ENCODE measurements at regions not wholly inside any gene's neighbourhood (a gene's known extent, or its start where the extent isn't known, plus 50 kb on each side); places are given as distances from the start of the nearest gene placed in this dataset.

GRCh38 chr12:126760092-126760491 lies 1506.9 kb upstream of the TMEM132C start:
- DNase-seq (ENCODE audit: low read depth in 2 of 2): no peak

DNA sequence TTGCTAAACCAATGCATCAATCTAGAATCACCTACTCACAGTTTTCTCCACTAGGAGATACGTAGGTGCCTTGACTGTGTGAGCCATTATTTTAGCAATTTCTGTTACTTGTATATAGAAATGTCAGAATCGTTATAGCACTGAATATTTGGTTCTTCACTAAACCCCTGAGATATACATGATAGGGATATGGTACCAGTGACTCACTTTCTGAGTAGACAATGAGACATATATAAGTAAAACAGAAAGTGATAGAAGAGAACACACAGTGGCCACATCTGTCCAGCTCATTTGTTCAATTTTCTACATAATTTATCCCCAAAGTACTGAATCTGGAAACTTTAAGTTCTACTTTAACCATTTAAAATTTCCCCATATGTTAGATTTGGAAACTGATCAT lies 1505.5 kb upstream of the TMEM132C start:
- DNase-seq (ENCODE audit: low read depth in 2 of 2): no peak

- DNase-seq (ENCODE audit: low read depth in 2 of 2): no peak
Measured at GRCh38 chr12:126762150-126762549, 1504.8 kb upstream of the TMEM132C start.

GRCh38 chr12:126763359-126763758 lies 1503.6 kb upstream of the TMEM132C start:
- DNase-seq (ENCODE audit: low read depth in 2 of 2): no peak

DNA sequence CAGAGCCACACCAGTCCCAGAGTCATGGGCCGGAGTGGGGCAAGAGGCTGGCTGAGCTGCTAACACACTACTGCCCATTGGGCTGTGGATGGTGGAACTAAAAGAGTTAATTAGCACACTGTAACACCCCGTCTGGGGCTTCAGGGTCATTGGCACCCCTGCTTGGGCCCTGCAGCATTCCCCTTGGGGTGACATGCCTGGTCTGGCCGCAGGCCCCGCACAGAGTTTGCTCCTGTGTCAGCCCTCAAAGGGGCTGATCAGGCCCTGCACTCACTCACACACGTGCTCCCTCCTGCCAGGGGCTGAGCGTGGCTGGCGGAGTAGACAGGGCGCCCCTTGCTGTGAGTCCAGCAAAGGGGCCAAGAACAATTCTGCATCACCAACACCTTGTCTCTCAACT lies 1499.6 kb upstream of the TMEM132C start:
- DNase-seq (ENCODE audit: low read depth in 2 of 2): no peak

GRCh38 chr12:126768517-126768916 lies 1498.5 kb upstream of the TMEM132C start:
- DNase-seq (ENCODE audit: low read depth in 2 of 2): no peak

DNA sequence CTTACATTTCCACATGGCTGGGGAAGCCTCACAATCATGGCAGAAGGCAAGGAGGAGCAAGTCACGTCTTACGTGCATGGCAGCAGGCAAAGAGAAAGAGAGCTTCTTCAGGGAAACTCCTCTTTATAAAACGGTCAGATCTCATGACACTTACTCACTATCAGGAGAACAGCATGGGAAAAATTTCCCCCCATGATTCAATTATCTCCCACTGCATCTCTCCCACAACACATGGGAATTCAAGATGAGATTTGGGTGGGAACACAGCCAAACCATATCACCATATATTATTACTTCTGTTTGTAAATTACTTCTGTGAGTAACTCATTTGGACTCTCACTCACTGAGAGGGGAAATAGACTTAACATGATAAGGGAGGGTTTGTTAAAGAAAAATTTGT lies 1496.8 kb upstream of the TMEM132C start:
- DNase-seq (ENCODE audit: low read depth in 2 of 2): no peak

DNA sequence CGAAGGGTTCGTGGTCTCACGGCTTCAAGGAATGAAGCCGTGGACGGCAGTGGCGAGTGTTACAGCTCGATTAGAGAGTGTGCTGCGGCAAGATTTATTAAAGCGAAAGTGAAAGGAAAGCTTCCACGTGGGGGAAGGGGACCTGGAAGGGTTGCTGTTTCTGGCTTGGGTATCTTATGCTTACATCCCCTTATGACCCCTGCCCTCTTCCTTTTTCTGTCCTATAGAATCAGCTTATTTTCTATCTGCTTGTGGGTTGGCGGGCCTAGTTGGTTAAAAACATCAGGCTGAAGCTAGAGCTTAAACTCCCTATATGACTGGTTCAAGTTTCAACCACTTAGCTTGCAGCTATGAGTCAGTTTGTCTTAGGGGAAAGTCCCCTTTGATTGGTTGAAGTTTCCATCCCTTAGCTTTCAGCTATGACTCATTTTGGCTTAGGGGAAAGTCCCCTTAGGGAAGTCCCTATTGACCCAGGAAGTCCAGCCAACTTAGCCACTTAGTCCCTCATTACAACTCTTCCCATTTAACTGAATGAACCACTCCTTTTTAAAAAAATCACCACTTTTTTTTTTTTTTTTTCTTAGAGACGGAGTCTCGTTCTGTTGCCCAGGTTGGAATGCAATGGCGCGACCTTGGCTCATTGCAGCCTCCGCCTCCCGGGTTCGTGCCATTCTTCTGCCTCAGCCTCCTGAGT lies 1494.7 kb upstream of the TMEM132C start:
- peak in 1 of 2 donors; percentile 2 for DNase-seq (ENCODE audit: low read depth in 2 of 2)

- no peak for DNase-seq (ENCODE audit: low read depth in 2 of 2)
Measured at GRCh38 chr12:126773012-126773411, 1494.0 kb upstream of the TMEM132C start.

- DNase-seq (ENCODE audit: low read depth in 2 of 2): no peak
Measured at GRCh38 chr12:126773491-126773890, 1493.5 kb upstream of the TMEM132C start.

- DNase-seq (ENCODE audit: low read depth in 2 of 2): no peak
Measured at GRCh38 chr12:126776026-126776655, 1490.8 kb upstream of the TMEM132C start.

- DNase-seq (ENCODE audit: low read depth in 2 of 2): no peak
Measured at GRCh38 chr12:126780343-126780742, 1486.6 kb upstream of the TMEM132C start.

- no peak for DNase-seq (ENCODE audit: low read depth in 2 of 2)
Measured at GRCh38 chr12:126781593-126781992, 1485.4 kb upstream of the TMEM132C start.

DNA sequence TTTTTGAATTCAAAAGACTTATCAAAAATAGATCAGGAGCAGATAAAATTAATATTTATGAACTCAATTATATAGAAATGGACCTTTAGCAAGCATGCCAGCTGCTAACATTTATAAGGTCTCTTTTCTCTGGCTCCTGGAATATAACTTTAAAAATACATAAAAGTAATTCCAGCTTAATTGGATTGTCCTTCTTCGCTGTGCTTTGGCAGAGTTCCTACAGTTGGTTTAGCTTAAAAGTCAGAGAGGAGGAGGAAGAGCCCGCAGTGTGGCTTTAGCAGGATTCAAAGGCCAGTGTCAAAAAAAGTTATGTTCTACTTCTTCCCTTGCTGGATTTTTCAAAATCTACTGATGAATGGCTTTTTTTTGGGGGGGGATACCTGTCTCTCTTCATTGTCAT lies 1484.9 kb upstream of the TMEM132C start:
- no peak for DNase-seq (ENCODE audit: low read depth in 2 of 2)

- peak; percentile 11 to 16 for DNase-seq (ENCODE audit: low read depth in 2 of 2)
Measured at GRCh38 chr12:126784328-126784921, 1482.5 kb upstream of the TMEM132C start.

DNA sequence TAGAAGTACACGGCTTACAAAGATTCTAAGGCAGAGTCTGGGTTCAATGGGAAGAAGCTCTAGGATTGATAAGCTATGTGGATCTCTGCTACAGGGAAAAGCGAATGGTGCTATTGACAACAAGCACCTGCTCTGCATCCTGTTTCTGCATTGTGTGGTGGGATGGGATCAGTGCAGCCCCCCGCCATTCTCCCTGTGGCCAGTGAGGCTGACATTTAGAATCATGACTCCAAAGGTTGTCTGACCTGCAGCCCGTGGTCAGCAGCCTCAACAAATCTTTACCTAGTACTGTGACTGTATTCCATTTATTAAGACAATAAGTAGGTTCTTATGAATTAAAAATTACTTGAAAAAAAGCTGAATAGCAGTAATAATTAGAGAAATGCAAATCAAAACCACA lies 1477.0 kb upstream of the TMEM132C start:
- DNase-seq (ENCODE audit: low read depth in 2 of 2): no peak

DNA sequence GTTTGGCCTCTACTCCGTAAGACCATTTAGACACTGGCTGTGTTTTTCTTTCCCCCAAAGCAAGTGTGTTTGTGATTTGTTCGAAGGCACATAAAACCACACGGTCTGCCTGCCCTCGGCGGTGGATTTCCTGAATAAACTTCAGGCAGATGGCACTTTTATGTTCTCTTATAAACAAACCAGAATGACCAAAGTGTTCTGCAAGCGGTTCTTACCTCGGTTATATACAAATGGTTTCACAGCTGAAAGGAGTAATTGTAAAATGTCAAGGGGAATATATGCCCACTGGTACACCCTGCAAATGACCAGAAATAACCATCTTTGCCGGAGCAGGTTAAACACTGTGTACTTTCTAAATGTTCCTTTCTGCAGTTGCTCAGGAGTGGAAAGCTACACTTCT lies 1475.8 kb upstream of the TMEM132C start:
- no peak for DNase-seq (ENCODE audit: low read depth in 2 of 2)

GRCh38 chr12:126792411-126792810 lies 1474.6 kb upstream of the TMEM132C start:
- DNase-seq (ENCODE audit: low read depth in 2 of 2): no peak

DNA sequence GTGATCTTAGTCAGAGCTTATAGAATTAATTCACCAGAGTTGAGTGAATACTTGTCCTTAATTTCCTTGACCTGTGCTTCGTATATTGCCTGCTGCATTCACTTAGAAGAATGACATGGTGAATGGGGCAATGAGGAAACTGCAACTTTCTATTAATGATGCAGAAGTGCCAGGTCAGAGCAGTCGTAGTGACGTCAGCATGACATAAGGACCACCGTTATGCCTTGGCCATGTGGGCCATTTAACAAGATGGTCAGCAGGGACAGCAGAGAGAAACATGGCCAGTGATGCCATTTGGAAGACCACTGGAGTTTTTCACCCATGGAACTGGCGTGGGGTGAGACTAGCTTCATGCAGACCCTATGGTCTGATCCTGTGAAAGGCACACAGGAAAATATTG lies 1469.4 kb upstream of the TMEM132C start:
- DNase-seq (ENCODE audit: low read depth in 2 of 2): no peak

GRCh38 chr12:126798449-126798848 lies 1468.5 kb upstream of the TMEM132C start:
- DNase-seq (ENCODE audit: low read depth in 2 of 2): no peak

DNA sequence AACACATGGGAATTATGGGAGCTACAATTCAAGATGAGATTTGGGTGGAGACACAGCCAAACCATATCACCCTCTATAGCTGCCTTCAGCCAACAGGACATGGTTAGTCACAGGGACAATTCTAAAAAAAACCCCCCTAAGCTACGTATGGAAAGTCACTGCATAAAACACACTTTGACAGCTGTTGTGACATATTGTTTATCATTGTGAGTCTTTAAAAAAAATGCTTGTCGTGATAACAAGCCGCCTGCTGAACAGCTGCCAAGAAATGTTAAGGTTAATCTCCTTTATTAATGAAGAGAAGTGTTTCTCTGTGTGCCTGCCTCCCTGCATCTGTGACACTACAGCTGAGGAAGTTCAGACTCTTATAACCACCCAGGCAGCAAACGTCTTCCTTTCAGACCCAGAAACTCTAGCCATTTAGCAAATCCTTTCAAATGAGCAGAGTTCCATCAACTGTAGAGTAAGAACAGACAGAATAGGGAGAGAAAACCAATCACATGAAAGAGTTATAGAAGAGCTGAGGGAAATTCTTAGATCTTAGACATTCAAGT lies 1459.6 kb upstream of the TMEM132C start:
- DNase-seq (ENCODE audit: low read depth in 2 of 2): no peak

DNA sequence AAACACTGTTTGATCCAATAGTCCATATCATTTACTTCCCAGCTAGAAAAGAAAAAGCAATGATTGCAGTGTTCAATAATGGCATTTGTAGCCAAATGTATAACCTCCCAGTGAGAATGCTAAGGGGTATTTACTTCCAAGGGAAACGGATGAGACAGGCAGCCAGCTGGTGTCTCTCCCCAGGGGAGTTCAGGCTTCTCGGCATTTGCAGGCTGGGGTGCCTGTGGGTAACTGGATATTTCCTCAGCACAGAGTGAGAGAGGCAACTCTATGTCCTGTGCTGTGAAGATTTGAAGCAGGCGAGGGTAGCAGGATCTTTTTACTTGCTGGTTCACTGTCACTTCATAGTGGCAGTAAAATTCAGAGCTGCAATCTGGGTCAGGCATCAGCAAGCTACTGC lies 1455.6 kb upstream of the TMEM132C start:
- DNase-seq (ENCODE audit: low read depth in 2 of 2): no peak

- DNase-seq (ENCODE audit: low read depth in 2 of 2): no peak
Measured at GRCh38 chr12:126819554-126819953, 1447.4 kb upstream of the TMEM132C start.

All from stimulated activated CD8-positive, alpha-beta memory T cell treated with anti-CD3 and anti-CD28 coated beads, Interleukin-2, amount 100 ng/mL, for 48 hours (primary cell).